ENCODE measurements at regions not wholly inside any gene's neighbourhood (a gene's known extent, or its start where the extent isn't known, plus 50 kb on each side); places are given as distances from the start of the nearest gene placed in this dataset.

DNA sequence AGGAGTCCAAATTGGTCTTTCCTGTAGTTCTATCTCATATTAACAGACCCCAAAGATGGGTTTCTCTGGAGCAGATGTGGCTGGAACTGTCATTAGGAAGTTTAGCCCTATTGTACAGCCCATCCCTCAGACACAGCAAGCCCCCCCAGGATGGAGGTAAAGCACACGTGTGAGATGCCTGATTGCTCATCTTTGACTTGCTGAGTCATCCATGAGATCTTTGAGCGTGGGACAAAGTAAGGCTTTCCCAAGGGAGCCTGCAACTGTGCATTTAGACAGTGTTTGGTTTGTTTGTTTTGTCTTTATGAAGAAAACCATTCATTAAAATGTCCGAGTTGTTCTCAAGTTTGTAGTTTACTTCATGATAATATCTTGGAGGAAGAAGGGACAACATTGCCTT is 145.3 kb upstream of the CDH13 start:
- H3K4me1 ChIP-seq (replicated peaks) = no peaks in the 10 kb centered on the region
- H3K36me3 ChIP-seq = no peaks in the 10 kb centered on the region
- H3K27me3 ChIP-seq (replicated peaks; ENCODE audit: insufficient read depth) = no peaks in the 10 kb centered on the region
- no peak overlapping the region for H3K27ac ChIP-seq
- DNase-seq (ENCODE audit: low spot score) = no peak
- intact Hi-C loops (cut with DNase I) = no loop called here
- TF ChIP-seq POLR2A (IDR thresholded peaks at IDR 0.05) (no peak), POLR2AphosphoS5 (IDR thresholded peaks at IDR 0.05) (no peak)
- TF ChIP-seq, protein P1, sequence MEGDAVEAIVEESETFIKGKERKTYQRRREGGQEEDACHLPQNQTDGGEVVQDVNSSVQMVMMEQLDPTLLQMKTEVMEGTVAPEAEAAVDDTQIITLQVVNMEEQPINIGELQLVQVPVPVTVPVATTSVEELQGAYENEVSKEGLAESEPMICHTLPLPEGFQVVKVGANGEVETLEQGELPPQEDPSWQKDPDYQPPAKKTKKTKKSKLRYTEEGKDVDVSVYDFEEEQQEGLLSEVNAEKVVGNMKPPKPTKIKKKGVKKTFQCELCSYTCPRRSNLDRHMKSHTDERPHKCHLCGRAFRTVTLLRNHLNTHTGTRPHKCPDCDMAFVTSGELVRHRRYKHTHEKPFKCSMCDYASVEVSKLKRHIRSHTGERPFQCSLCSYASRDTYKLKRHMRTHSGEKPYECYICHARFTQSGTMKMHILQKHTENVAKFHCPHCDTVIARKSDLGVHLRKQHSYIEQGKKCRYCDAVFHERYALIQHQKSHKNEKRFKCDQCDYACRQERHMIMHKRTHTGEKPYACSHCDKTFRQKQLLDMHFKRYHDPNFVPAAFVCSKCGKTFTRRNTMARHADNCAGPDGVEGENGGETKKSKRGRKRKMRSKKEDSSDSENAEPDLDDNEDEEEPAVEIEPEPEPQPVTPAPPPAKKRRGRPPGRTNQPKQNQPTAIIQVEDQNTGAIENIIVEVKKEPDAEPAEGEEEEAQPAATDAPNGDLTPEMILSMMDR (IDR thresholded peaks at IDR 0.05) = no peak
- no peak overlapping the region for H3K4me3 ChIP-seq
- 31% methylated on average over 3 of the region's 3 CpGs for WGBS
- H3K9me3 ChIP-seq = no peaks in the 10 kb centered on the region

DNA sequence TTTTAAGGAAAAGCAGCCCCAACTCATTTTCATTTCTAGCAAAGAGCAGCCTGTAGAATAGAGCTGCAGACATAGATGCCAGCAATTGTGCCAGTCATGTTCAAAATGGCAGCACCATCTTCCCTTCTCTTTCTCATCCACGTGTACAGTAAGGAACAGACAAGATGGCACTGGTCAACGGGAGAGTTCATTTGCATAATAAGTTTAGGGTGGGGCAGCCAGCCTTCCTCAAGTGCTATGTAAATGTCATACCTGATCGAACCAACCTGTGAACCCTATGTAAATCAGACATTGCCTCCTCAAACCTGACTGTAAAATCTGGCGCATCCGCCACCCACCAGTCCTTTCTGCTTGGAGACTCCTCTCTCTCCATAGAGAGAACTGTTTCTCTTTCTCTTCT is 150.0 kb upstream of the CDH13 start:
- WGBS = 86% methylated on average over 5 of the region's 5 CpGs
- TF ChIP-seq, protein P1 (IDR thresholded peaks at IDR 0.05) = no peak
- no peak for TF ChIP-seq POLR2A (IDR thresholded peaks at IDR 0.05)
- no peak for TF ChIP-seq POLR2AphosphoS5 (IDR thresholded peaks at IDR 0.05)
- no peak overlapping the region for H3K4me3 ChIP-seq

DNA sequence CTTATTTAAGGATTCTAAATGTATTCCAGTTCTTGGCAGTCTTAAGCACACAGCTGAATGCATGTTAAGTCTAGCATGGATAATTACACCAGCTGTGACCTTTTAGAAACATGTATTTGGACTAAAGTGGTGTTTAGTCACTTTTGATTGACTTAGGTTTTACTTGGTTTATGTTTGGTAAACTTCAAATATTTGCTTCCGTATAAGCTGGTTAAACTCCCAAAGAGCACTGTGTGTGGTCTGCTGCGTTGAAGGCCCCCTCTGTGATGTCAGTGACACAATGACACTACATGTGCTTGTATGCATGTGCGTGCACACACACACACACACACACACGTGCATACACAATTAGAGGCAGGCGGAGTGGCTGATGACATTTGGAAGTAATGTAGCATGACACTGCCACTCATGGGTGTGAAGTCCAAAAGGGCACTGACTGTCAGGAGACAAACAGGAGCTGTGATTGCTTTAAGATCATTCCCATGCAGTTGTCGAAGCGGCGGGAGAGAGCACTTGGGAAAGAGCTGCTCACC is 156.1 kb upstream of the CDH13 start:
- Histone ChIP-seq H3K27ac (no peak overlapping the region), H3K4me3 (no peak overlapping the region), H3K9me3 (no peaks in the 10 kb centered on the region), H3K4me1 (replicated peaks) (no peaks in the 10 kb centered on the region), H3K27me3 (replicated peaks; ENCODE audit: insufficient read depth) (no peaks in the 10 kb centered on the region), H3K36me3 (no peaks in the 10 kb centered on the region)
- no peak for DNase-seq (ENCODE audit: low spot score)
- no peak for TF ChIP-seq POLR2AphosphoS5 (IDR thresholded peaks at IDR 0.05)
- TF ChIP-seq POLR2A (IDR thresholded peaks at IDR 0.05) = no peak
- TF ChIP-seq, protein P1 (IDR thresholded peaks at IDR 0.05) = no peak
- 55% methylated on average over 8 of the region's 8 CpGs for WGBS
- intact Hi-C loops (cut with DNase I) = no loop called here

More for the DNA sequence above, 150.0 kb upstream of the CDH13 start:
- H3K27me3 ChIP-seq (replicated peaks; ENCODE audit: insufficient read depth) = no peaks in the 10 kb centered on the region
- no peak overlapping the region for H3K27ac ChIP-seq
- H3K9me3 ChIP-seq = no peaks in the 10 kb centered on the region
- H3K4me1 ChIP-seq (replicated peaks) = no peaks in the 10 kb centered on the region
- intact Hi-C loops (cut with DNase I) = no loop called here
- DNase-seq (ENCODE audit: low spot score) = no peak
- H3K36me3 ChIP-seq = no peaks in the 10 kb centered on the region

DNA sequence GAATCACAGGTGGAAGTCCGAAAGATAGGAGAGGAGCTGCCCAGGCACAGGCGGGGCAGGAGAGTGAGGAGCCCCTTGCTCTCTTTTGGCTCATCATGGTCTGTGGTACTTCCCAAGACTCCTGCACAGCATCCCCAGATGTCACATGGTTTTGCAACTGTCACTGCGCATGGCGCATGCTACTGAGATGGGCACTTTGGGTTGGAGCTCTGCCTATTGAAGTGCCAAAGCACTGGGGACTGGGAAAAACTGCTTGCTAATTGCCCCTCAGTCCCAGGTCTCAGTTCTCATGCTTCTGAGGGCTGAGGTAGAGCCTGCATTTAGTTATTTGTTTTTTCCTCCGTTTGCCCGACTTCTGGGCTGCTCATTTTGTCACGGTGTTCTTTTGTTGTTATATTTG is 156.8 kb upstream of the CDH13 start:
- intact Hi-C loops (cut with DNase I) = no loop called here
- H3K27me3 ChIP-seq (replicated peaks; ENCODE audit: insufficient read depth) = no peaks in the 10 kb centered on the region
- no peak overlapping the region for H3K4me3 ChIP-seq
- no peak for TF ChIP-seq POLR2A (IDR thresholded peaks at IDR 0.05)
- TF ChIP-seq POLR2AphosphoS5 (IDR thresholded peaks at IDR 0.05) = no peak
- TF ChIP-seq, protein P1 (IDR thresholded peaks at IDR 0.05) = no peak
- DNase-seq (ENCODE audit: low spot score) = no peak
- no peaks in the 10 kb centered on the region for H3K9me3 ChIP-seq
- WGBS = 69% methylated on average over 7 of the region's 7 CpGs
- H3K4me1 ChIP-seq (replicated peaks) = no peaks in the 10 kb centered on the region
- H3K36me3 ChIP-seq = no peaks in the 10 kb centered on the region
- H3K27ac ChIP-seq = no peak overlapping the region

DNA sequence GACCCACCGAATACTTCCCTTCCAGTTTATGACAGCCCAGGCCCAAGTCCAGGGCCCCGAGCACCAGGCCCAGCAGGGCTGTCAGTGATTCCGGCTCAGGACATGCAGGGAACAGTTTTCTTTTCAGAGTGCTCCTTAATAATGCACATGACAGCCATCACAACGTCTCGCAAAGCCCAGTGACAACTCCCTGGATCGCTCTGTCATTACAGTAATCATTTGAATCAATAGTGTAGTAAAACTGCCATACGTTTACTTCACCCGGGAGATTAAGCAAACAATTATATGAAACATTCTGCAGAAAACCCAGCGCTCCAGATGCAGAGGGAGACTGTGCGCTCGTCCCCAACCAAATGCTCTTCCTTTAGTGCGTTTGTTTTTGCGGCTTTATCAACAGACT is 162.6 kb upstream of the CDH13 start:
- no peak for DNase-seq (ENCODE audit: low spot score)
- no peak for TF ChIP-seq POLR2AphosphoS5 (IDR thresholded peaks at IDR 0.05)
- no peak for TF ChIP-seq POLR2A (IDR thresholded peaks at IDR 0.05)
- TF ChIP-seq, protein P1 (IDR thresholded peaks at IDR 0.05) = no peak
- no peak overlapping the region for H3K4me3 ChIP-seq
- intact Hi-C loops (cut with DNase I) = no loop called here
- no peaks in the 10 kb centered on the region for H3K9me3 ChIP-seq
- H3K4me1 ChIP-seq (replicated peaks) = no peaks in the 10 kb centered on the region
- no peaks in the 10 kb centered on the region for H3K36me3 ChIP-seq
- H3K27ac ChIP-seq = no peak overlapping the region
- no peaks in the 10 kb centered on the region for H3K27me3 ChIP-seq (replicated peaks; ENCODE audit: insufficient read depth)
- WGBS = 67% methylated on average over 13 of the region's 13 CpGs

Measured in prostate gland (tissue), 2 donors.